HEK293T (cell line): ENCODE measurements at regions not wholly inside any gene's neighbourhood (a gene's known extent, or its start where the extent isn't known, plus 50 kb on each side); places are given as distances from the start of the nearest gene placed in this dataset.

Source experiments
- CTCF ChIA-PET: fragments of 350-600 bp; formaldehyde crosslinking; extraction: SDS; loops from one replicate; lab custom pipeline; 2021; ENCODE audit warnings: antibody characterized with exemption, inconsistent platforms; lab: Yijun Ruan, JAX
- POLR2A ChIA-PET: fragments of 350-600 bp; formaldehyde crosslinking; extraction: SDS; loops from one replicate; lab custom pipeline; 2020; ENCODE audit warnings: antibody characterized with exemption, inconsistent platforms; lab: Yijun Ruan, JAX
- DNase-seq: peaks from one replicate; pipeline ENCODE4 v3.0.0; 2012; ENCODE audit warnings: mixed read lengths; ENCODE audit errors: extremely low spot score
- ARNT ChIP-seq: fragments of 450-650 bp; IDR thresholded peaks from 2 replicates; pipeline ENCODE4 v1.6.1; 2017; ENCODE audit warnings: mild to moderate bottlenecking
- BHLHE40 ChIP-seq: fragments of 450-650 bp; IDR thresholded peaks from 2 replicates; pipeline ENCODE4 v1.6.1; 2016; ENCODE audit warnings: mild to moderate bottlenecking, moderate library complexity, borderline replicate concordance
- CTBP1 ChIP-seq: fragments of 450-650 bp; IDR thresholded peaks from 2 replicates; pipeline ENCODE4 v1.6.1; 2016; ENCODE audit warnings: borderline replicate concordance
- ELF4 ChIP-seq: fragments of 450-650 bp; IDR thresholded peaks from 2 replicates; pipeline ENCODE4 v1.6.1; 2017; ENCODE audit warnings: antibody characterized with exemption
- FOXA1 ChIP-seq: fragments of 450-650 bp; IDR thresholded peaks from 2 replicates; pipeline ENCODE4 v1.6.1; 2016; ENCODE audit warnings: mild to moderate bottlenecking
- FOXK2 ChIP-seq: fragments of 450-650 bp; IDR thresholded peaks from 2 replicates; pipeline ENCODE4 v1.6.1; 2016; ENCODE audit warnings: mild to moderate bottlenecking
- FOXM1 ChIP-seq: fragments of 450-650 bp; IDR thresholded peaks from 2 replicates; pipeline ENCODE4 v1.6.1; 2017; ENCODE audit warnings: mild to moderate bottlenecking, borderline replicate concordance
- HDGF ChIP-seq: fragments of 450-650 bp; IDR thresholded peaks from 2 replicates; pipeline ENCODE4 v1.6.1; 2017; ENCODE audit warnings: antibody characterized with exemption, borderline replicate concordance
- L3MBTL2 ChIP-seq: fragments of 450-650 bp; conservative IDR thresholded peaks from 2 replicates; pipeline ENCODE4 v1.6.1; 2016; ENCODE audit warnings: mild to moderate bottlenecking
- LEF1 ChIP-seq: fragments of 450-650 bp; IDR thresholded peaks from 2 replicates; pipeline ENCODE4 v1.6.1; 2017; ENCODE audit warnings: mild to moderate bottlenecking, borderline replicate concordance
- NFRKB ChIP-seq: fragments of 450-650 bp; IDR thresholded peaks from 2 replicates; pipeline ENCODE4 v1.6.1; 2016; ENCODE audit warnings: mild to moderate bottlenecking, moderate library complexity
- PKNOX1 ChIP-seq: fragments of 450-650 bp; IDR thresholded peaks from 2 replicates; pipeline ENCODE4 v1.6.1; 2016
- SP1 ChIP-seq: fragments of 450-650 bp; IDR thresholded peaks from 2 replicates; pipeline ENCODE4 v1.6.1; 2017
- SUZ12 ChIP-seq: fragments of 450-650 bp; IDR thresholded peaks from 2 replicates; pipeline ENCODE4 v1.6.1; 2016; ENCODE audit warnings: mild to moderate bottlenecking
- TARDBP ChIP-seq: fragments of 450-650 bp; IDR thresholded peaks from 2 replicates; pipeline ENCODE4 v1.6.1; 2016
- ZNF384 ChIP-seq: fragments of 450-650 bp; IDR thresholded peaks from 2 replicates; pipeline ENCODE4 v1.6.1; 2016

- POLR2A ChIA-PET, result no interaction called here
- peak; percentile 18 for DNase-seq
- CTCF ChIA-PET, result no interaction called here
- no peak for TF ChIP-seq FOXK2
- no peak for TF ChIP-seq NFRKB
- no peak for TF ChIP-seq TARDBP
- TF ChIP-seq CTBP1, result no peak
- TF ChIP-seq ELF4, result no peak
Measured at GRCh38 chr12:91367234-91367849, 184.7 kb upstream of the DCN start.

- TF ChIP-seq TARDBP (no peak), SUZ12 (no peak), NFRKB (no peak), ZNF384 (no peak), PKNOX1 (no peak), LEF1 (no peak), FOXK2 (no peak), FOXM1 (no peak), CTBP1 (no peak), HDGF (no peak)
- no peak for DNase-seq
- ChIA-PET CTCF (no interaction called here), POLR2A (no interaction called here)
Measured at GRCh38 chr12:91364471-91365184, 182.0 kb upstream of the DCN start.

DNA sequence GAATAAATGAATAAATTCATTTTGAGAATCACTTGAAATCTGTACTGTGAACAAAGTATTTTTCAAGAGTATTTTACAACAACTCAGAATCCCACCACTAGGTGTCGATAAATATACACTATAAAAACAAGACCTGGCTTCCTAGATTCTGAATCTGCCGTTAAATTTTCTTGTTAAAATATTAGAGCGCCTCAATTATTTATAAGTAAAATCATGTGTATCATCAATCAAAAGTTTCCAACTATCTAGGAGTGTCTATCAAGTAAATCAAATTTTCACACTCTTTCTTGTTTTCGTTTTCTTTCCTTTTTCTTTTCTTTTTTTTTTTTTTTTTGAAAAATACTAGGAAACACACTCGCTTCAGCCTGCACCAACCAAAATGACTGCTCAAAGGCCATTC lies 179.2 kb upstream of the DCN start:
- ChIA-PET CTCF (interaction anchor here (0.6 kb wide), 1 partner anchor 289 kb away, joined by 3 read pairs; no protein-coding TSS in a partner anchor), POLR2A (no interaction called here)
- TF ChIP-seq SP1, result no peak
- peak; percentile 74 for TF ChIP-seq ZNF384
- TF ChIP-seq PKNOX1, result no peak
- no peak for TF ChIP-seq FOXA1
- DNase-seq, result peak; percentile 20

- TF ChIP-seq FOXA1 (no peak), PKNOX1 (peak; percentile 24; the same call in 1 of the 2 replicates)
- CTCF ChIA-PET, result interaction anchor here (0.6 kb wide), 1 partner anchor 31 kb away, joined by 3 read pairs; no protein-coding TSS in a partner anchor
- POLR2A ChIA-PET, result no interaction called here
- DNase-seq, result no peak
Measured at GRCh38 chr12:91357381-91357780, 174.8 kb upstream of the DCN start.

GRCh38 chr12:91356405-91356804 lies 173.8 kb upstream of the DCN start:
- no peak for DNase-seq
- TF ChIP-seq FOXK2 (no peak), ARNT (no peak), ELF4 (no peak), BHLHE40 (no peak), SUZ12 (no peak), FOXA1 (no peak), NFRKB (no peak), SP1 (no peak), HDGF (no peak), TARDBP (no peak), L3MBTL2 (no peak), PKNOX1 (no peak), LEF1 (no peak)
- POLR2A ChIA-PET, result no interaction called here

GRCh38 chr12:91355150-91356006 lies 172.8 kb upstream of the DCN start:
- peak; percentile 64 for DNase-seq
- POLR2A ChIA-PET, result no interaction called here
- TF ChIP-seq ELF4 (no peak), PKNOX1 (no peak), BHLHE40 (no peak), ZNF384 (no peak)
- CTCF ChIA-PET, result interaction anchor here (1.2 to 1.5 kb wide), 3 partner anchors 29 to 378 kb away, joined by 3 to 4 read pairs (median 3); no protein-coding TSS in a partner anchor

More at GRCh38 chr12:91356405-91356804, 173.8 kb upstream of the DCN start:
- CTCF ChIA-PET, result no interaction called here
